ENCODE measurements at regions not wholly inside any gene's neighbourhood (a gene's known extent, or its start where the extent isn't known, plus 50 kb on each side); places are given as distances from the start of the nearest gene placed in this dataset.

DNA sequence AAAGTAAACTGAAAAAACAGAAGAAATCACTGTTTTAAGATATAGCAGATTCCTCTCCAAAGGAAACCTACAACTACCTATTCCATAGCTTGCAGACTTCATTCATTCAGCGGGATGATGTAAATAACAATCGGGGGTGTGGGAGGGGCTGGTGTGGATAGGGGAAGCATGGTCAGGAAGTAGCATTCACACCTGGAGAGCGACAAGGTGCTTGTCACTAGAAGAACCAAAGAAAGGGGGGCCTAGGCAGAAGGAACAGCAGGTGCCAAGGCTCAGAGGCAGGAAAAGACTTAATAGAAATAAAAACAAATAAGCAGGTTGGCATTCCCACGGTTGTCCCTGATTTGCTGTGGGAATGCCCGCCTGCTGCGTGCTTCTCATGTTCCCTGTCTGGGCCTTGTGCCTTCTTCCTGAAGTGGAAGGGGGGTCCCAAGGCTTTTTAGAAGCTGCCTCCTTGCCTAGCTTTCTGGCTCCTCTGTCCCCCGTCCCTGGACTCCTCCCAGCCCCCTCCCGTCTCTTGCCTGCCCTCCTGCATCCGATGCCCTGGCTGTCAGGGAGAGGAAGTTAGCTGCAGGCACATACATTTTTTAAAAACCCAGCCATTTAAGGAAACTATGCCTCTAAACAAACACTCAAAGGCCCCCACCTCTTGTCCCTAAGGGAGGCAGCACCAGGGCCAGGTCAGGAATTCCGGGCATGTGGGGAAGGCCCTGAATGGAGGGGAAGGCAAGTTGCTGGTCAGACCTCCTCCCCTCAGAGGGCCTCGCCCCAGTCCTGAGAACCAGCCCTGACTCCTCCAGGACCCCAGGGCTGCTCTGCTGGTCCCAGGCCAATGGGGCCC, 54.7 kb upstream of the PRDM11 start:
- DNase-seq, result no peak

DNA sequence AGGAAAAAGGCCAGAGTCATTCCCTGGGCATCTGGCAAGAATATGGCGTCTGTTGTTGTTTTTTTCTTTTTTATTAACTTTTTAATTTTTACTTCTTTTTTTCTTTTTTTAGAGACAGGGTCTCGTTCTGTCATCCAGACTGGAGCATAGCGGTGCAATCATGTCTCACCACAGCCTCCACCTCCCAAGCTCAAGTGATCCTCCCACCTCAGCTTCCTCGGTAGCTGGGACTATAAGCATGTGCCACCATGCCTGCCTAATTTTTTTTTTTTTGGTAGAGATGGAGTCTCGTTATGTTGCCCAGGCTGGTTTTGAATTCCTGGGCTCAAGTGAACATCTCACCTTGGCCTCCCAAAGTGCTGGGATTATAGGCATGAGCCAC, 54.0 kb upstream of the PRDM11 start:
- DNase-seq, result no peak

GRCh38 chr11:45092901-45093760, 53.3 kb upstream of the PRDM11 start:
- no peak for DNase-seq

GRCh38 chr11:45093761-45094455, 52.5 kb upstream of the PRDM11 start:
- no peak for DNase-seq

- DNase-seq, result no peak
These were observed 51.3 kb upstream of the PRDM11 start for GRCh38 chr11:45094958-45095690.

DNA sequence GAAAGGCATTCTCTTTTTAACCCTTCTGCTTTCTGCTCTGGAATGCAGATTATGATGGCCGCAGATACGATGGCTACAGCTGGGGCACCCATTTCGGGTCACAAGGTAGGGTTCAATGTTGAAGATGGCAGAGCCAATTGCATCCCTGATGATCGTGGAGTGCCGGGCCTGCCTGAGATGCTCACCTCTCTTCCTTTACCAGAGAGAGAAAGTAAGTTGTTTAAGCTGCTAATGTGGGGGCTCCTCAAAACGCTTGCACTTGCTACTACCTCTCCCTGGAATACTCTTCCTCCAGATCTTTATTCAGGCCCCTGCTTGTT, 50.8 kb upstream of the PRDM11 start:
- no peak for DNase-seq

DNA sequence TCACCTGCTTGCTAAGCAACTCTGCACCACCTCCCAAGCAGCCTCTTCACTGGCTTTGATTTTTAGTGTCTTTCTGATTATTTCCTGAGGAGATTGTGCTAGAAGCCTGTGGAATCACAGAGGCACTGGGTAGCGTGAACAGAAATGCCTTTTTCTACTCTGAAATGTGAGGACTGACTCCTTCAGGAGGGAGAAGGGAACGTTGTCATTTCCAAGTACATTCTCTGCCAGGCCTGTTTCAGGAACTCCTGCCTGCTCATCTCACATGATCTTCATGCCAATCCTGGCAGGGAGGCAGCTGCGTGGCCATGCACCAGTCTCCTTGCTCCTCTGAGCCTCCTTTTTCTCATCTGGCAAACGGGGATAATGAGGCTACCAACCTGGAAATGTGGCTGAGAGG, 49.8 kb upstream of the PRDM11 start:
- DNase-seq, result no peak
